GM19467 (cell line): ENCODE measurements at regions not wholly inside any gene's neighbourhood (a gene's known extent, or its start where the extent isn't known, plus 50 kb on each side); places are given as distances from the start of the nearest gene placed in this dataset.
"Not testable (repeated sequence)": the region's sequence is repeated elsewhere in the genome, so short reads cannot be mapped to it uniquely, and the experiment has no call there.

Experiments used
- ATAC-seq: cut with Tn5 transposase; IDR thresholded peaks from one replicate; pipeline ENCODE4 v1.9.1; 2021; ENCODE audit warnings: mild to moderate bottlenecking, moderate library complexity; ENCODE audit not compliant: unreplicated experiment

DNA sequence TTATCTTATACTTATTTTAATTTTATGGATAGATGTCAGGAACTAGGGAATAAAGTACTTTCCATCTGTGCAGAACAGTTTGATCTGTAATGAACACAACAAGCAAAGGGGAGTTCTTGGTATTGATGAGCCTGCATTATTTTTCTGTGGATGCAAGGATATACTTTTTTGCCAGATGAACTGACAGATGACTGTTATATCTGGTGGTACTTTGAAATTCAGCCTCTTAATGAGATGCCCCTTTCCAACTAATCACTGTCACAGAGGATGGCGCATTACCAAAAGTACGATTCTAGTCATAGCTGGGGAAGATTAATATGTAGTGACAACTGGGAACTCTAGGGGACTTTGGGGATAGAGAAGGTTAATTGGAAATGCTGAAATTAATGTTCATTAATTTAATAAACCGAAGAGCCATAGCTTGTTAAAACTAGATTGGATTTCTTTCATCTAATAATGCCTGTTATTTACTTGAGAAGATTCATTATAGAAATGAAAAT, 603.4 kb upstream of the CNTN5 start:
- ATAC-seq, result no peak

DNA sequence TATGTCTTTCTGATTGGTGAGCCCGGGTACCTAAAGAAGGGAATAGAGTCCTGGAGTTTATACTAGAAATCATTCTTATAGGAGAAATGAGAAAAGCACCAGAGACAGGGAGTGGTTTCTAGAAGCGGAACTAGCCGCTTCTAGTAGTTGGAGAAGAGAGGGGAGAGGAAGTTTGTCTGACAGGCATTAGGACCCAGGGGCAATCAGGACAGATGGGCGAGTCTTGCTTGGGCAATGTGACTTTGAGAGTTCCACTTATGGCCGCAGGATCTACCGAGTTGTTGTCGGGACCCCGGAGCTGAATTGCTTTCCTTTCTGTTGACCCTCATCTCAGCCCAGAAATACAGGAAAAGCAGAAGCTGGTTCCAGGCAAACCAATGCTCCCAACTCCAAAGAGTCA, 596.8 kb upstream of the CNTN5 start:
- no peak for ATAC-seq

DNA sequence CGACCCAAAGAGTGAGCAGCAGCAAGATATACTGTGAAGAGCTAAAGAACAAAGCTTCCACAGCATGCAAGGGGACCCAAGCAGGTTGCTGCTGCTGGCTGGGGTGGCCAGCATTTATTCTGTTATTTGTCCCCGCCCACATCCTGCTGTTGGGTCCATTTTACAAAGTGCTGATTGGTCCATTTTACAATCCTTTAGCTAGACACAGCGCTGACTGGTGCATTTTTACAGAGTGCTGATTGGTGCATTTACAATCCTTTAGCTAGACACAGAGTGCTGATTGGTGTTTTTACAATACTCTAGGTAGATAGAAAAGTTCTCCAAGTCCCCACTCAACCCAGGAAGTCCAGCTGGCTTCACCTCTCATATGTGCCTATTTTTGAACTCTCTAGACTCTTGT, 596.0 kb upstream of the CNTN5 start:
- ATAC-seq, result not testable (repeated sequence)

DNA sequence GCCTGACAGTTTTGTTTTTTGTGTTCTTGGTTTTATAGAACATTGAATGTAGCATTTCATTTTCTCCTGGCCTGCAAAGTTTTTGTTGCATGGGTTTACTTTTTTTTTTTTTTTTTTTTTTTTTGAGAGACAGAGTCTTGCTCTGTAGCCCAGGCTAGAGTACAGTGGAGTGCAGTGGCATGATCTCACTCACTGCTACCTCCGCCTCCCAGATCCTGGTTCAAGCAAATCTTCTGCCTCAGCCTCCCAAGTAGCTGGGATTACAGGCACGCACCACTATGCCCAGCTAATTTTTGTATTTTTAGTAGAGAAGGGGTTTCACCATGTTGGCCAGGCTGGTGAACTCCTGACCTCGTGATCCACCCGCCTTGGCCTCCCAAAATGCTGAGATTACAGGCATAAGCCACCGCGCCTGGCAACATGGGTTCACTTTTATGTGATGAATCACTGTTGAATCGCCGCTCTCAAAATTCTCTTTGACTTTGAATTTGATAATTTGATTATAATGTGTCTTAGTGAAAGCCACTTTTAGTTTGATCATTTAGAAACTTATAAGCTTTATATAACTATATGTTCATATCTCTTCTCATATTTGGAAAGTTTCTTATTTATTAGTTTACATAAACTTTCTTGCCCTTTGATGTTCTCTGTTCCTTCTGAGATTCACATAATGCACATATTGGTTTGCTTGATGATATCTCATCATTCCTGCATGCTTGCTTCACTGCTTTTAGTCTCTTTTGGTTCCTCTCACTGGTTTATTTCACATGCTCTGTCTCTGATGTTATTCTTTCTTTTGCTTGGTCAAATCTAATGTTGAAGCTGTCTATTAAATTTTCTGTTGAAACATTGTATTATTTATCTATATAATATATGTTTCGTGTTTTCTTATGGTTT, 589.0 kb upstream of the CNTN5 start:
- no peak for ATAC-seq

DNA sequence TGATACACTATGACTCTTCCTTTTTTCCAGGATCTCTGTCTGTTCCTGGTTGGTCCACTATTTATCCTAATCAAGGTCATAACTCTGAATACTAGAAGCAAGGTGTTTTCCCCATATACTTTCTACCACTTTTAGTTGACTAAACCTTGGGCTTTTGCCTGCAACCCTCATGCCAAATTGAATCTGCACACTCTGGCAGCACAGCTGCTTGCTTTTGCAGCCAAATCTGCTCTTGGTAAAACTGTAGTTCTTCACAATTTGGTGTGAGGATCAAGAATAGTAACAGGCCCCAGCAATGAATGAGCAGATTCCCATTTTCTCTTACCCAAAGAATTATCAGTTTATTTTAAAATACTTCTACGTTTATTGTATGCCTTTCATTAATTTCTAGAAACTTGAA, 586.5 kb upstream of the CNTN5 start:
- no peak for ATAC-seq

DNA sequence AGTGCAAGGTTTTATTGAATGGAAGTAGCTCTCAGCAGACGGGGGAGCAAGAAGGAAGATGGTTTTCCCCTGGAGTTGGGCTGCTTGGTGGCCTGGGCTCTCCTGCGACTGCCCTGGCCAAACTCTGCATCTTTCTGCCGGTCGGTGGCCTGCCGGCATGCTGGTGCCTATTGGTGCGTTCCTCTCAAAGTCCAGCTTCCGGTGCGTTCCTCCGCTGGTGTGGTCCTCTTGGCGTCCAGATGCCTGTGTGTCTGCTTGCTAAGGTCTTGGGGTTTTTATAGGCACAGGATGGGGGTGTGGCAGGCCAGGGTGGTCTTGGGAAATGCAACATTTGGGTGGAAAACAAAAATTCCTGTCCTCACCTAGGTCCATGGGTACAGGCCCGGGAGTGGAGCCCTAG, 567.4 kb upstream of the CNTN5 start:
- no peak for ATAC-seq

DNA sequence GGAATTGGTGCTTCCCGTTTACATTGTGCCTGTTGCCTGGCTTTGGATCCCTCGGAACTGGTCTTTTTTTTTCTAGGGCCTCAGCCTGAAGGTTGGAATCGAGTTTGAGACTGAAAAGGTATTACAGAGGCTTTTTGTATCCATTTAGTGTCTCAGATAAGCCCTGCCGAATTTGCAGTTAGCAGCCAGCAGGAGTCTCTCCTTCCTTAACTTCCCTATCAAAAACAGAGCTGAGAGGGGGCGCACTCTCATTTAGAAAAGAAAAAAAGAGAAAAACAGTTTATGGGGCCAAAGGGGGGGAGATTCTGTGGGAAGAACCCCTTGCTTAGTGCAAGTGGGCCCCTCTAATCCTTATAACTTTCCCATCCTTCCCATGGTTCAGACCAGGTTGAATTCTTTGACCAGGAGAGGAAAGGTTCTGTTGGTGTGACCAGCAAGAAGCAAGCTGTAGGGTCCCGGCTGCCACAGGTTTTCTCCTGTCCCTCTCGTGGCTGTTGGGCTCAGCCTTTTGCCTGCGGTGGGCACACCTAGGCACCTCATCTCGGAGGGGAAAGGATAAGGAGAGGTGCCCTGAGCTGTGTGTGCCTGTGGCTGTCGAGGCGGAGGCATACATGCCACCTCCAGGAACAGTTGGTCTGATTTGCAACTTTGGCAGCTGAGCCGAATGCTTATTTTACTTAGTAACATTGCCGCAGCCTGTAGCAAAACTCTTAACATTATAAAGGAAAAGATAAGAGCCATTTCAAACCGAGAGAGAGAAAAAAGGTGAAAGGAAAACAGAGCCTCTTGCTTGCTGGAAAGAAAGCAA, 565.0 kb upstream of the CNTN5 start:
- ATAC-seq, result no peak

DNA sequence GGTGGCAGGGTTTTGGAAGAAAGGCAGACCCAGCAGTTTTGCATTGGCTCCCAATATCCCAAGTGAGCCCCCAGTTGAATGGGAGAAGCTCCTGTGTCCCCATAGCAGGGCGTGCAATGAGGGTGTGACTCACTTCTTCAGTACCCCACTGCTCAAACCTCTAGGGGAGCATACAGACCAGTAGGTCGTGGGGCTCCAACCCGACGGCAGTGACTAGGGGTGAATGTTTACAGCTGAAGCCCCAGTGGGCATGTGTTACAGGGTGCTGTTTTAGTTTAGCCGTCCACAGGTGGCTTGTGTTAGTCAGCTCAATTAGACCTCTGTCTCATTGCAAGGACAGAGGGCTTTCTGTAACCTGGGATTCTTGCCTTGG, 564.5 kb upstream of the CNTN5 start:
- ATAC-seq, result no peak

DNA sequence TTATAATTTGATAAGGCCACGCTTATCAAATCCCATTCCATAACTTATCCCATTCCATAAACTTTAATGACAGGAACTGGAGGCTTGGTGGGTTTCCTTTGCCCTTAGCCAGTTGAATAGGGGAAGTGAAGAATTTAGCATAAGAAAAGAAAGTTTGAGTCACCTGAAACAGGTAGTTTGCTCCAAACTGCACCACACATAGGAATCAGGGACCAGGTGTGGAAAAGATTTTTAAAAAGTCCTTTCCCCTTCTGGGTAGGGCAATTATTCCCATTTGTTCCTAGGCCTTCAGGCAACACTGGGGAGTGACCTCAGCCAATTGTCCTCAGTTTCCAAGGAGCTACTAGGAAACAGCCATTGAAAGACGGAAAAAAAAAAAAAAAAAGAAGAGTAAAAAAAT, 525.7 kb upstream of the CNTN5 start:
- no peak for ATAC-seq

DNA sequence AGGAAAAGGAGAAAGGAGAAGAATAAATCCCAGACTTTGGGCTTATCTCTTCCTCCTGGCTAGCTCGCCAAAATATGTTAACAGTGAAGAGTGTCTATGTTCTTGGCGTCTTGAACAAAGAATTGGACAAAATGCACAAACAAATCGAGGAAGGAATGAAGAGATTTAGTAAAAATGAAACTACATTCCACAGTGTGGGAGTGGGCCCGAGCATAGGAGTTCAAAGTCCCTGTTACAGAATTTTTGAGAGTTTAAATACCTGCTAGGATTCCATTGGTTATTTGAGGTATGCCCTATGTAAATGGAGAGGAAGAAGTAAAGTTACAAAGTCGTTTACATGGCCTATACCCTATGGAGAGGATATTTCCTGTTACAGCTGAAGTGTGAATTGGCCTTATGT, 525.1 kb upstream of the CNTN5 start:
- no peak for ATAC-seq

DNA sequence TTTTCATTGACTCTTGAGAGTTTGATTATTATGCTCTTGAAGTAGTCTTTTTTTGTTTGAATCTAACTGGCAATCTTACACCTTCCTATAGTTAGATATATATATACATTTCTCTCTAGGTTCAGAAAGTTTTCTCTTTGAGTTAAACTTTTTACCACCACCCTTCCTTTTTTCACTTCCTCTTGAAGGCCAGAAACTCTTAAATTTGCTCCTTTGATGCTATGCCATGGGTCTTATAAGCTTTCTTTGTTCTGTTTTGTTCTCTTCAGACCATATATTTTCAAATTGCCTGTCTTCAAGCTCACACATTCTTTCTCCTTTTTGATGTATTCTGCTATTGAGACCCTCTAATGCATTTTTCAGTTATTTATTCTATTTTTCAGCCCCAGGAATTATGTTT, 513.5 kb upstream of the CNTN5 start:
- no peak for ATAC-seq

DNA sequence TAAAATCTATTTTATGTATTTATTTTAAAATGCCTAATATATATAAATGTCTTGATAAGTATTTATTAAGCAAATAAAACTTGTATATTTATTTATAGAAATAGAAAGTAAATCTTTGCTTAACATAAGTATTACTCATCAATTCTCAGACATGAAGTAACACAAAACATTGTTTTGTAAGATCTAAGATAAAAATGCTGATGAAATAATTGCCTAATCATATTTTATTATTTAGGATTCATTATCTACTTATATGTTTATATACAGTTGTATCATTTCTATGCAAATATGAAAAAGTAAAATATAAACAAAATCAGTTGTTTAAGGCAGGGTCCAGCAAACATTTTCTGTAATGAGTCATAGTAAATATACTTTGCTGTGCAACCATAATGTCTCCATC, 507.8 kb upstream of the CNTN5 start:
- ATAC-seq, result no peak

DNA sequence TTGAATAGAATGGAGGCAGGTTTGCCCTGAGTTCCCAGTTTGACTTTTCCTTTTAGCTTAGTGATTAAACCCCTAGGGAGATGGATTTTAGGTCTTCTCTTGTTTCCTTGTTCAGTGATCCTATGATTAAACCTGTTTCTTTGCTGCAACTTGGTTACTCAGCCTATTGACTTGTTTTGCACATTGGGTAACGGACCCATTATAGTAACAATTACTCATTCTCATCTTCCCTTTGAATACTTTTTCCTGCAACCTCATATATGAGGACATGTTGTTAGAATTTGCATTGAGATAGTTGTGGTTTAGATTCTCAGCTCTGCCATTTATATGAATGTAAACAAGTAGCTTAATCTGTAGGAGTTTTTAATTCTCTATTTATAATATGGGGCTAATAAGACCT, 489.2 kb upstream of the CNTN5 start:
- ATAC-seq, result no peak

DNA sequence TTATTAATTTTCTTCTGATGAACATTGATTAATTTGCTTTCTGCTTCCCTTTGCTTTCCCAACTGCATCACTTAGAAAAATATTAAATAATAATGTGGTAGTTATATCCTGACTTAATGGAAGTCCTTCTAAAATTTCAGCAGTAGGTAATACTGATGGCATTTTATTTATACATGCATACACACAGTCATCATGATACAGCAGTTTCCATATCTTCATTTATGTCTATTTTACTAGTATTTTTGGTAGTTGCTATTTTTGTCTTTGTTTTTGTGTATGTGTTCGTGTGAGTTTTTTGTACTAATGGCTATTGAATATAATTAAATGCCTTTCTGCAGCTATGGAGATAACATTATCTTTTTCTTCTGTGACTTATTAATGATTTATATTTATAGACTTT, 484.7 kb upstream of the CNTN5 start:
- ATAC-seq, result no peak

DNA sequence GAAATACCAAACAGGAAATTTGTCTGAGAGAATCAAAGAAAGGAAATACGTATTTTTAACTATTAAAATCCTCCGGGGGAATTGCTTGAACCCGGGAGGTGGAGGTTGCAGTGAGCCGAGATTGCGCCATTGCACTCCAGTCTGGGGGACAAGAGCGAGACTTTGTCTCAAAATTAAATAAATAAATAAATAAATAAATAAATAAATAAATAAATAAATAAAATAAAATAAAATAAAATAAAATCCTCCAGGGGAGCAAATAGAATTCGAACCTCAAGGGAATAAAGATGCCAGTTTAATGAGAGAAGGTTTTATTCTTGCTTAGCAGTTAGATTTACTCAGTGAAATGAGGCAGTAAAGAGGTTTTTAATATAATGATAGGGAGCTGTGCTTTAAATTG, 482.4 kb upstream of the CNTN5 start:
- ATAC-seq, result not testable (repeated sequence)

DNA sequence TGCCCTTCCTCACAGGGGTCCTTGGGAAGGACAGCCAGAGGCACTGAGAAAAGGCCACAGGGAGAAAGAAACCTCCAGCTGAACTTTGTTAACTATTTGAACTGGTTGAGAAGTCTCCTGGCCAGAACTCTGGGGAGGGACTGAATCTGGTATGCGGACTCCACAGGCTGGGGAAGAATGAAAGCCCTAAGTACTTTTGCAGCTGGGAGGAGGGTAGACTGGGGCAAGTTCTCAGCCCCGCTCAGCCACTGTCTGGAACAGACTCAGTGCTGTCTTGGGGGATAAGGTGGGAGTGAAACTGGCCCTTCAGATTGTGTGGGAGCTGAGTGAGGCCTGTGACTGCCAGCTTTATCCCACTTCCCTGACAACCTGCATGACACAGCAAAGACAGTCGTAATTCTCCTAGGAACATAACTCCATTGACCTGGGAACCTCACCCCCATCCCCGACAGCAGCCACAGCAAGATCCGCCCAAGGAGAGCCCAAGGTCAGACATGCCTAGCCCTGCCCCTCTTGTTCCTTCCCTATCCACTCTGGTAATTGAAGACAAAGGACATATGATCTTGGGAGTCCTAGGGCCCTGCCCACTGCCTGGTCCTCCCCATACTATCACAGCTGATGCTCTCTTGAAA, 475.1 kb upstream of the CNTN5 start:
- no peak for ATAC-seq

DNA sequence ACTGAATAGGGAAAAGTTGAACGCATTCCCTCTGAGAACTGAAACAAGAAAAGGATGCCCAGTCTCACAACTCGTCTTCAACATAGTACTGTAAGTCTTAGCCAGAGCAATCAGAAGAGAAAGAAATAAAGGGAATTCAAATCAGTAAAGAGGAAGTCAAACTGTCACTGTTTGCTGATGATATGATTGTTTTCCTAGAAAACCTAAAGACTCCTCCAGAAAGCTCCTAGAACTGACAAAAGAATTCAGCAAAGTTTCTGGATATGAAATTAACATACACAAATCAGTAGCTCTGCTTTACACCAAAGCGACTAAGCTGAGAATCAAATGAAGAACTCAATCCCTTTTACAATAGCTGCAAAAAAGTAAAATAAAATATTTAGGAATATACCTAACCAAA, 471.2 kb upstream of the CNTN5 start:
- no peak for ATAC-seq

DNA sequence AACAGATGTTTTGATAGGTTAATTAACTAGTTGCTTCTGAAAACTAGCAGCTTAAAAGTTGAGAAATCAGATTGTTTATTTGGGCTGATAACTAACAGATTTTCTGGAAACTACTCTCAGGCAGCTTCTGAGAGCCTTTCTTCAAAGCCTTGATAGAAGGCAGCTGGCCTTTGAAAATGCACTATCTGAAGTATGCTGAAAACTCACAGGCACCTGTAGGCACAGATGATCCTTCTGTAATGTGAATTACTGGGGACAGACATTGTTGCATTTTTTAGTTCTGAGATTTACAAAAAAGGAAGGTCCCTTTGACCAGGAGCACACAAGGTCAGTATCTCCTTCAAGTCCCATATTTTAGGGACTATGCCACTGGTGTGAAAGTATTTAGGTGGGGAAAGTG, 460.8 kb upstream of the CNTN5 start:
- ATAC-seq, result no peak

DNA sequence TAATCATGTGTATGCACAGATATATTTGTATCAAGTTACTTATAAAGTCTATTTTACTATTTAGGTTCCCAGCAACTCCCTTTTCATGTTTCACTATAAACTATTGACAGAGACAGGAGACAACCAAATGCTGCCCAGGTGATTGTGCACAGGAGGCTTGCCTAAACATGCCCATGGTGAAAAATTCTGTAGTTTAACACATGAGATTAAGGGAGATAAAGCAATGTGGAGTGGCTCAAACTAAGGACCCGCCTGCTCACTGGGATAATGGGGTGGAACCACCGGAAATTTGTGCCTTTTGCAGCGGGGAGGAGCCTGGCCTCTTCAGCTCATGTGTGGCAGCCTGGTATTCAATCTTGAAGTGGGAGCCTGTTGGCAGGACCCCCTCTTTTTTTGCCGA, 459.5 kb upstream of the CNTN5 start:
- no peak for ATAC-seq

DNA sequence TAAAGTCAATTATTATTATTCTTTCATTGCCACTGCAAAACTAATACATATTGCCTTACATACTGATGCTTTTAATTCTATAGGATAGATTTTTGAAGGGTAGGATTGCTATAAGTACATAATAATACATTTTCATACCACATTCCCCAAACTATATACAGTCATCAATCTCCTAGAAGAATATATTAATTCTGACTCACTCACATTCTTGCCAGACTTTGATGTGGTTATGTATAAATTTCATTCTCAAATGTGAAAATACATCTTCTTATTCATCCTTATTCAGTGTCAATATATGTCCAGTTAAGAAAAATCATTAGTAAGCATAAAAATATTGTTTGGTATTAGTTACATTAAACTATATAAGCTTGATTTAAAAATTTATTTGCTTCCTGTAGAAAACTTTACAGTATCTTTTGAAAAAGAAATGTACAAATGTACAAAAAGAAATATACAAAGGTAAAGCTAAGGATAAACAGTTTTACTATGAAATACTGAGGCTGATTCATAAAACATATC, 458.8 kb upstream of the CNTN5 start:
- no peak for ATAC-seq

DNA sequence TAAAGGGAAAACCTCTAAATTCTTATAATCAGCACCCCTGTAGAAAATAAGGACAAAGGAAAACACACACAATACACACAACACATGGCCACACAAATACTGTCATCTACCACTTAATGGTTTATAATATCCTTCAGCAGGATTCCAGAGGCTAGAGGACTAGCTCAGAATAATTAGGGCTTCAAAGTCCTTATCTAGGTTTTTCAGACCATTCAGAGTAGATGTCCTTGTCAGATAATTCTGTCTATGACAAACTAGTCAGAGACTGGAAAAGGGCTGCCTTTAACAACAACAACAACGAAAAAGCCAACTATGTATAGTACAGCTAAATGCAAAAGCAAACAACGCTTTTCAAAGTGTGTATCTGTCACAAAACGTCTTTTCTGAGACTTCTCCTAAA, 456.5 kb upstream of the CNTN5 start:
- ATAC-seq, result no peak
